ENCODE measurements at regions not wholly inside any gene's neighbourhood (a gene's known extent, or its start where the extent isn't known, plus 50 kb on each side); places are given as distances from the start of the nearest gene placed in this dataset.

DNA sequence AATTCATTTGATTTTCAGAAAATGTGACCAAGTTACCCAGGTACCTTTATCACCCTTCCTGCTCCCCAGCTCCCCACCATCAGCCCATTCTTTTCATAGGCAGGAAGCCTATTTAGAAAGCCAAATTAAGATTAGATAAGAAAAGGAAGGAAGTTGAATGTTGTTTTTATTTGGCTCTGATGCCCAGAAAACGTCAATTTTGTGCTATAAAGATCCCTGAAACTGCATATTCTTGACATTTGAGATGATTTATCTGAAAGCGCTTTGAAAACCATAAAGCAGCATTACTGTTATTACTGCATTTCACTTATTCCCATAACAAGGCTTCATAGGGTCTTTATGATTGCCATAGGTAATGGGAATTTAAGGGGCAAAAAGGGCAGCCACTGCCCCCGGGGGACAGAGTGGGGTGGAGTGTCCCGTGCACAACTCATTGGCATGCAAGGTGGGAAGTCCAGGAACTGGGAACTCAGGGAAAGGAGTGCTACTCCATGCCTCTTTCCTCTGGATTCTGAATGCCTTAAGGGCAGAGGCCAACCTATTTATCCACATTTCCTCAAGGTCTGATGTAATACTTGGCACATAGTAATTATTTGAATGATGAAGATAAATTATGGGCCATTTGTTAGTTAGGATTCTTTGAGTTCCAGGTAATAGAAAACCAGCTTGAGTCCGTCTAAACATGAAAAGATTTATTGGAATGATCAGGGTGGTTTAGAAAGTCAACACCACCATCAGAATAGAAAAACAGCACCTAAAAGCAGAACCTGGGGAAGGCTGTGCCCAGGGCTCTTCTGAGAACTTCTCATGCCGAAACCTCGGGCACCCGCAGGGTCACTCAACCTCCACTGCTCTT, 100.6 kb upstream of the ELMO1 start:
- TF ChIP-seq, protein P1, sequence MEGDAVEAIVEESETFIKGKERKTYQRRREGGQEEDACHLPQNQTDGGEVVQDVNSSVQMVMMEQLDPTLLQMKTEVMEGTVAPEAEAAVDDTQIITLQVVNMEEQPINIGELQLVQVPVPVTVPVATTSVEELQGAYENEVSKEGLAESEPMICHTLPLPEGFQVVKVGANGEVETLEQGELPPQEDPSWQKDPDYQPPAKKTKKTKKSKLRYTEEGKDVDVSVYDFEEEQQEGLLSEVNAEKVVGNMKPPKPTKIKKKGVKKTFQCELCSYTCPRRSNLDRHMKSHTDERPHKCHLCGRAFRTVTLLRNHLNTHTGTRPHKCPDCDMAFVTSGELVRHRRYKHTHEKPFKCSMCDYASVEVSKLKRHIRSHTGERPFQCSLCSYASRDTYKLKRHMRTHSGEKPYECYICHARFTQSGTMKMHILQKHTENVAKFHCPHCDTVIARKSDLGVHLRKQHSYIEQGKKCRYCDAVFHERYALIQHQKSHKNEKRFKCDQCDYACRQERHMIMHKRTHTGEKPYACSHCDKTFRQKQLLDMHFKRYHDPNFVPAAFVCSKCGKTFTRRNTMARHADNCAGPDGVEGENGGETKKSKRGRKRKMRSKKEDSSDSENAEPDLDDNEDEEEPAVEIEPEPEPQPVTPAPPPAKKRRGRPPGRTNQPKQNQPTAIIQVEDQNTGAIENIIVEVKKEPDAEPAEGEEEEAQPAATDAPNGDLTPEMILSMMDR (IDR thresholded peaks at IDR 0.05), result no peak
- no peak for TF ChIP-seq EZH2 (IDR thresholded peaks at IDR 0.05; ENCODE audit: borderline replicate concordance, insufficient read depth, low read depth, low read length, poor library complexity, severe bottlenecking)
